ENCODE measurements at regions not wholly inside any gene's neighbourhood (a gene's known extent, or its start where the extent isn't known, plus 50 kb on each side); places are given as distances from the start of the nearest gene placed in this dataset.

DNA sequence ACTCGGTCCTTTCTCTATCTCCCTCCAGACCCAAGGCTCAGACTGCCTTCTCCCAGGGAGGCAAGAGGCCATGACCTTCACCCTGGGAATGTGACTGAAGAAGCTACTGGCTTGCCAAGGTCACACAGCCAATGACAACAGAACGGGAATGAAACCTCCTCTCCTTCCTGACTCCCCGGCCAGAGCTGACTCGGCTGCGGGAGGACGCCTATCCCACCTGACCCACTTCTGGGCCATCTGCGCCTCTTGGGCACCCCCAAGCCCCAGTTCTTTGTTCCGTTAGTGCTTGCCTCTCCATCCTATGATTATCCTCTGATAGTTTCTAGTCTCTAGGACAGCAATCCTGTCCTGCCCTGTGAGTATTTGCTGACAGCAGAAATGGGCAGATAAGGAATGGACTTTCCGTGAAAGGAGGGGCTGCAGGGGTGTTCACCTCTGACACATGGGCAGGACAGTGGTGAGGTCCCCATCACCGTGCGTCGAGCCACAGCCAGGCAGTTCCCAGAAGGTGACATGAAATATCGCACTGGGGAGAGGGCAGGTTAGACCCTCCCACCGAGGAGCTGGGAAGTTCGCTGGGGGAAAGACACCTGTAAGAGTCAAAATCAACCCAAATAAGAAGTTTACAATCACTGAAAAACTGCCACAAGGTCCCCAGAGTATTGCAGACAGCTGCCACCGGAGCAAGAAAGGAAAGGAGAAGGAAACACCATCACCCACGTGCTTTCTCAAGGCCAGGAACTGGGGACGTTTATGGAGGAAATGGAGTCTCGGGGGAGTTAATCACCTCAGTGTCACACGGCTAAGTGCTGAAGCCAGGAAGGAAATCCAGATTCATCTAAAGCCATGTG is 63.0 kb downstream of the INSIG1 start:
- DNase-seq = no peak

DNA sequence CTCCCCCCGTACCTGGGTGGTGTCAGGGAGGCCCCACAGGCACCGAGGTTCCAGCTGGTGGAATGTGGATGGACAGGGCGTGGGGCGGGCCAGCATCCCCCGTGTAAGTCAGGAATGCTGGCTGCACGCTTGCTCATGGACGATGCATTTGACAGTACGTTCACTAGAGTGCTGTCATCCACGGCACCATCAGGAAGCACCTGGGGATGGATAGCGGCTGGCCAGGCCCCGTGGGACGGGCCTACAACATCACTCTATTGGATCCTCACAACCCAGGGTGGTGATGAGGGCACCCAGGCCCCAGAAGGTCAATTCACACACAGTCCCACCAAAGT is 63.6 kb downstream of the INSIG1 start:
- DNase-seq = no peak

DNA sequence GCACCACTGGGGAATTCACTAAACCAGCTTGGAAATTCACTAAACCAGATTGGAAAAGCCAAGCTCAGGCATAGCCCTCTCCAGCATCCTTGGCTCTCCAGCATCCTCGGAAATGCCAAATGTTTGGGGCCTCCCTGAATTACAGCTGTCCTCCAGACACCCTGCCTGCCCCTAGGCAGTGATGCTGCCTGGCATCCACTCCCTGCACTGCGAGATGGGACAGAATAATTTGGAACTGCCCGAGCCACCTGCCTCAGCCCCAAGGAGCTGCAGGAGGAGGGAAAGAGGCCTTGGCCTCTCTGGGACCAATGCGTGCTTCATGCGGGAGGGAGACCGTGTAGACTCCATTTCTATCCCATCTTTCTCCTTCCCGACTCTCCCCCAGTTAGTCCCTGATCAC is 64.3 kb downstream of the INSIG1 start:
- no peak for DNase-seq

DNA sequence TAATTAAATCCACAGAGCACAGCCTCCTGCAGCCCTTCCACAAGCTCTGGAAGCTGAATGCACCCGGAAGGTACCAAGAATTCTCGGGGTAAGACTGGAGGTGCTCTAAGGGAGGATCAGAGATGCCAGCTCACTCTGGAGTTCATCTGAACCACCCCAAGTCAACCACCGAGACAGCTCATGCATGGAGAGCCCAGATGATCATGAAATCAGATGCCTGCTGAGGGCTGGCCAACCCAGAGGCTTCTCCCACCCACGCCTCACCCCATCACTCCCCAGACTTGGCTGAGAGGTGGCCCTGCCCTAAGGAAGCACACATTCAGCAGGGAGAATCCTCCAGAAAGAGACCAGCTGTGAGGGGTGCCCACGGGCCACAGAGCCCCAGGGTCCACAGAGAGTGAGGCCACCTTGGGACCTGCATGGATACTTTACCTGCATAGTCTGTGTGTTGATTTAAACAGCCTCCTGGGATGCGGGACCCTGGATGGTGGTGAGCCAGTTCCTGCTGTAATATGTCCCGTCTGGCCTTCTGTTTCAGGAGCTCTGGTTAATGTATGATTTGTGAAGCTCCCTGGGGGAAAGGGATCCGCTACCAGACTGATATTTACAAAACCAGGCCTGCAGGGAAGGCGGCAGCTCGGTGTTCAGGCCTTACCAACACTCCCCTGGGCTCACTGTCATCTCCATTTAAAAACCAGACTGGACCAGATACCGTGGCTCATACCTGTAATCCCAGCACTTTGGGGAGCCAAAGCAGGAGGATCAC is 64.9 kb downstream of the INSIG1 start:
- DNase-seq = no peak

DNA sequence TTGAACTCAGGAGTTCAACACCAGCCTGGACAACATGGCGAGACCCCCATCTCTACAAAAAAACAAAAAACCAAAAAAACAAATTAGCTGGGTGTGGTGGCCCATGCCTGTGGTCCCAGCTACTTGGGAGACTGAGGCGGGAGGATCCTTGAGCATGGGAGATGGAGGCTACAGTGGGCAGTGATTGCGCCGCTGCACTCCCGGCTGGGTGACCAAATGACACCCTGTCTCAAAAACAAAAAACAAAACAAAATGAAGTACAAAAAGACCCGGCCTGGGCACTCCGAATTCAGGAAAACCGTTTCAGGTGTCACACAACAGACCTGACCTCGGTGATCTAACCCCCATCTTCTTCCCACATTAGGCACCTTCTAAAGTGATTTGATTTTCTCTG is 65.5 kb downstream of the INSIG1 start:
- DNase-seq = no peak

DNA sequence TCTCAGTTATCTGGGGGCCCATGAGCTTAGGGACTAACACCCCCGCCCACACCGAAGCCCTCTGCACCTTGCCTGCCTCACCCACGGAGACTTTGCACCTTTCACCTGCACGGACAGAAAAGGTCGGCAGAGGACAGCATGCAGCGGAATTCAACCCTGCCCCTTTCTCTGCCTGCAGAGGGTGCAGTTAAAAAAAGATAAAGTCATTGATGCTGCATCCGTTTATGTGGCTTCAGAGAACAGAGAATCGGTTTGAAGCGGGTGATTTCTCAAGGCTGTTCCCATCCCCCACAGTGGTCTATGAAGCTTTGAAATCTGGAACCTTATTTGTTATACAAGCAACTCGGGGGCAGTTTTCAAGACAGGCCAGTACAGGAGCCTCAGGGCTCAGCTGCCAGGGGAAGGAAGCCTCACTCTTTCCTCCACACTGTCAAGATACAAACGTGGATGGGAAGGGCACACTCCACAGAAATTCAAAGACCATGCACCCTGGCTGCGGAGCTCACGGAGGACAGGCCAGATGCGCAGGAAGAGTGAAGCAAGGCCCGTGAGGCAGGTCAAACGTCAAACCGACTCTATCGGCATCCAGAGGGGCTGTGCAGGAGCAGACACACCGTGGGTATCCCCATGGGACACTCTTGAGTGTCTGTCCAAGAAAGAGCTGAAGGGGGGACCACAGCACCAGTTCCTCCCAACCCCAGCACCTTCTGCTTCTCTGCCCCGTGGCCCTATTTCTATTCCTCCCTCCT is 66.3 kb downstream of the INSIG1 start:
- DNase-seq = no peak

DNA sequence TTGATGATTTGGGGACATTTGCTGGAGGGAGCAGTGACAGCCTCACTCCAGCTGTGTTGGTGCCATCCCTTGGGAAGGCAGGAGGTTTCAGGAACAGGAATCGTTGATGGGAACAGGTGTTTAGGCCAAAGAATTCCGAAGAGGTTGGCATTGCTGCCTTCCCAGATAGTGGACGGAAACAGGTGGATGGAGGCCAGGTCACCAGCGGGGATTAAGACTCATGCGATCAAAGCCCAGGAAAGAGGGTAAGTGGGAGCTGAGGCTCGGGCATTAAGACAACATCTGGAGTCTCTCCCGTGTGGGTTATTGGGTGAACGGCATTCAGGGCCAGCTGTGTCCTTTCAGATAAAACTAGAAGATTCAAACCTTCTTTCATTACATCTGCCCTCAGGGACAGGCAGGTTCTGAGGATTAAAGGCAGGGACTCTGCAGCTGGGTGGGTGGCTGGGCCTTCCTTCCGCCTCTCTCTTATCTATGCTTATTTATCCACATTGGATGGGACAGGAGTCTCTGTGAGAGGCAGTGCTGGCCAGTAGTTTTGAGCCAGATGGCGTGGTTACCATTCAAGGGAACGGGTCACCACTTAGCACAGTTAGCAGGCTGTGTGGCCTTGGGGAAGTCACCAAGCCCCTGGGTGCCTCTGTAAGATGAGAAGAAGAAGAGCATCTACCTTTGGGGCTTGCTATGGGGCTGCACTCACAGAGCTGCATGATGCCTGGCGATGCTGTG is 67.6 kb downstream of the INSIG1 start:
- no peak for DNase-seq

DNA sequence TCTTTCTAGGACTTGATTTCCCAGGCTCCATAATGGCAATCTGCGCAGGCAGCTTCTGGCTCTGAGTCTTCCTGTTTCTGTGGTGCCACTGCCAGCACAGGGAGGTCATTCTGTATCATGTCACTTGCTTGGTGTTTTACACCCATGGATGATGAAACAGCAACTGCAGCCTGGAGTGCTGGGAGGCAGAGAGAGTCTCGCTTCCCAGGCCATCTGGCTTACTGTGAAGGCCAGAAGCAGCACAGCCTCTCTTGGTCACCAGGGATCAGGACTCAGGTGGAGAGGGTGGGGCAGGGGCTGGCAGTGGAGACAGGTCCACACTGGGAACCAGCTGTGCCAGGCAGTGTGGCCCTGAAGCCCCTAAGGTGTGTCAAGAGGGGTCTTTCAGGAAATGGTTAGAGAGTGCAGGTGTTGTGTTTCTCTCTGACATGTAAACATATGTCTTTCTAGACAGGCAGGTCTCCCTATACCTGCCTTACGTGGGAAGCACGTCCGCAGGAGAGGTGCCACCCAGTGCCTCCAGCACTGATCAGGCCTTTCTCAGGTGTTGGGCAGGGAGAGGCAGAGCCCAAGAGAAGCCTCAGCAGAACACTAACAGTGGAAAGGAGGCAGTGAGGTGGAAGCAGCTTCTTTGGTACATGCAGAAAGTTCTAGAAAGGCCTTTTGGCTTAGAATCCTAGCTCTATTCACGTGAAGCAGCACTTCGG is 71.4 kb downstream of the INSIG1 start:
- DNase-seq = no peak

DNA sequence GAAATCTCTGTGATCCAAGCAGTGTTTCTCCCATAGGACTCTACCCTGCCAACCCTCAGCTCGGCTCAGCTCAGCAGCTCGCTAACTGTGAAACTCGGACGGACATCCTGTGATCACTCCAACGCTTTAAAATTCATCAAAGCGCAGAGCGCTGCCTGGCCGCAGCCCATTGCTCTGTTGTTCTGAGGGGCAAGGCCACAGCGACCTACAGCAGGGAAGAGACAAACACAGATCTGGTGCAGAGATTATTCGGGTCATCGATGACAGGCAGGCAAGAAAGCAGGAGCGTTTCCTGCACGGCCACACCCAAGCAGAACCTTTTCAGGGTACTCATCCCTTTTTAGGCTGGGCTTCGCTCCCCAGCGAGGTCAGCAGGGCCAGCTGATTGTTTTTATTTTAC is 72.1 kb downstream of the INSIG1 start:
- DNase-seq = no peak

DNA sequence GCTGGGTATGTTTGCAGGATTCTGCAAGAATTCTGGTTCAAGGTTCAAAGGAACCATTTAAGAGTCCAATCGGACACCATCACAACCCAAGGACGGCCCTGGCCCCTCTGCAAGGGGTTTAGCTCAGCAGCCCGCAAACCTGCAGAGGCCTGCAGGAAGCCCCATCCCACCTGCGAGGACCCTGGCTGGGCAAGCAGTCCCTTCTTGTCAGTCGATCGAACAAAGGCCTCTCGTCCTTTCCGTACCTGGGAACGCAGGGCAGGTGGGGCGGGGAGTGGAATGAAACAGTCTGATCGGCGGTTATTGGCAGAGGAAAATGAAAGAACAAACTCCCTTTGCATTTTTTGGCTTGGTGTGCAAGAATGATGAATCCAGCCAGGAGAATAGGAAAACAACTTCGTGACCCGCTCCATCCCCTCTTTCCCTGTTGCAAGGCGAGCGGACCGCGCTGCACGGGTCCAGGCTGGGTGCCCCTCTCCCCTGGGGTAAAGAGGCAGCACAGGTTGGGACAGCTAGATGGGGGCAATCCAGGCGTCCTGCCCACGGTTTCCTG is 73.7 kb downstream of the INSIG1 start:
- no peak for DNase-seq

DNA sequence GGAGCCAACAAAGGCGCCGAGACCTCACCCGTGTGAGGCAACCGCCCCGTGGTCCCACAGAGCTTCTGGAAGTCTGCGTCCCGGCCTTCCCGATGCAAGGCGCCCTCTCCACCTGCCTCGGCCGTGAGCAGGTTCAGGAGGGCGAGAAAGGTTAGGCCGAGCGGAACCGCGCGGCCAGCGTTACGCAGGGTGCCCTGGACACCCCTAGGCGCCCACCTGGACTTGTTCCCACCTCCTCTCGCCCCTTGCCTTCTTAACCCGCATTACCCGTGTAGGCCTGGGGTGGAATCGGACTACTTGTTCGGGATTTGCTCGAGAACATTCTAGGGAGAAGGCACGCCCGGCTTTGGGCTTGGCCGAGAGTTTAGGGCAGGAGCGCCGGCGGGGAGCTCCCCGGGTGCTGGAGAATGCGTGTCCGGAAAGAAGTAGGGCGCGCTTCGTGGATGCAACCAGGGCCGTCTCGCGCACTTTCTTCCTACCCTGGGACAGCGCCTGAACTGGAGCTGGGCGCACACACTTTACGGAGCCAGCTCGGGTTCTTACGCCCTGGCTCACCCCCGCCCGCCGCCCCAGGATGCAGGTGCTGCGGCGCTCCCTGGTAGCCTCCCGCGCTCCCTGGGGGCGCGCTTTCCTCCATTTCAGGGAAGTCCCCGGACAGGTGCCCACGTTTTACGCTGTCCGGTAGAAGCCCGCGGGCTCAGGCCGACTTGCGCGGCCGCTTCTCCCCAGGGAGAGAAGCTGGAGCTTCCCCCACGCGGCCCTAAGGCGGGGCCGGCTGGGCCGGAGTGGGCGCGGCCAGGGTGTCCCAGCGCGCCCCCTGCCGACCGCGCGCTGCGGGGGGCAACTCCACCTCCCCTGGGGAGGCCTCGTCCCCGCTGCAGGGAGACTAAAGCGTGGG is 74.5 kb downstream of the INSIG1 start:
- no peak for DNase-seq

DNA sequence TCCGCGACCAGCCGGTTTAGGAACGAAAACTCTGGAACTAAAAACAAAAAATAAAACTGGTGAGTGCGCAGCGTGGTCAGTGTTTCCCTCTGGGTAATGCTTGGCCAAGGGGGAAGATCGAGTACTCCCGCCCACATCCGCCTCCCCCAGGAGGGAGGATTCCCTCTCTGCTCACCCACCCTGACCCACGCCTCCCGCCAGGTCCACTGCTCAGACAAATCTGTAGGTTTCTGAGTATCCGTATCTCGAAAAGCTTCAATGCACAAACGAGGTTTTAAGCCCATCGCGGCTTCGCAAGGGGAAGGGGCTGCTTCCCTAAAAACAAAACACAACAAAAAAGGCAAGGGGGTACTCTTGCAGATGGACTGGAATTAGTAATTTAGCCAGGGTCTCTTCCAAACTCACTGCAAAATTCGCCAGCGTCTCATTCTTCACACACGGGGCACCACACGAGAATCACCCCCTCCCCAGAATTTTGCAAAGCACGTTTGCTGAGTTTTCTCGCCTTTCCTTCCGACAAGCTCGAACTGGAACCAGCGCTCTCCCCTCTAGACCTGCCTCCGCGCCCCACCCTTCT is 75.2 kb downstream of the INSIG1 start:
- DNase-seq = no peak

DNA sequence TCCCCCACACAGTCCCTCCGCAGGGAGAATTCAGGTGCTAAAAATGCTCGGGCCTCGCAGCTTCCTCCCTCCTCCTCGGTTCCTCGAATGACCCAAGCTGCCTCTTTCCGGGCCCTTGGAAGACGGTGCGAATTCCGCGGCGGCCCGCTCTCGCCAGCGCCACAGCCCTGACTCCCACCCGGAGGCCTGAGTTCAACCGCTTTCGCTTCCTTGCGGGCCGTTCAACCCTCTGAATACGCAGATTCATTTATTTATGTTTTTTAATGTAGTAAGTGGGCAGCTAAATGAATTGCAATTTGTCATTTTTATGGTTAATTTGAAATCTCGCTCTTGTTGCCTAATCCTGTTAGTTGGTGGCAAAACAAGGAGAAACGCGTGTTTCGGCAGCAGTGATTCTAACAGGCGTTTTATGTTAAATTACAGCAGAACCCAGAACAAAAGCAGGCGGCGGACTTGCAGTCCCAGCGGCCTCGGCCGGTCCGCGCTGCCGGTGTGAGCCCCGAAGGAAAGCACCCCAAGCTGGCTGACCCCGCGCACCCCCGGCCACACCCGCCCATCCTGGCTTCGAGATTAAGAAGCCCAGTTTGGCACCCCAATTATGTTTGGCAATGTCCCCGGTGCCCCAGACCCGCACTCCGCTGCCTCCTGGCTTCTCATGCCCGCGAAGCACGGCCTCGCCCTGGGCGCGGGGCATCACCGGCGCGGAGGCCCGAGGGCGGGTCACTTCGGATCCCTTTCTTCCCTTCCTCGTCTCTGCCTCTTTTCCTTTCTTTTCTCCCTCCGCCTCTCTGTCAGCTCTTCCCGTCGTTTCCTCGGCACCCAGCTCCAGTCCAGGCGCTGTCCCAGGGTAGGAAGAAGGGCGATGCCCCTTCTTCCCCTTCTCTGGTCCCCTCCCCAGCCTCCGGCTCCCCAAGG is 75.9 kb downstream of the INSIG1 start:
- DNase-seq = no peak

DNA sequence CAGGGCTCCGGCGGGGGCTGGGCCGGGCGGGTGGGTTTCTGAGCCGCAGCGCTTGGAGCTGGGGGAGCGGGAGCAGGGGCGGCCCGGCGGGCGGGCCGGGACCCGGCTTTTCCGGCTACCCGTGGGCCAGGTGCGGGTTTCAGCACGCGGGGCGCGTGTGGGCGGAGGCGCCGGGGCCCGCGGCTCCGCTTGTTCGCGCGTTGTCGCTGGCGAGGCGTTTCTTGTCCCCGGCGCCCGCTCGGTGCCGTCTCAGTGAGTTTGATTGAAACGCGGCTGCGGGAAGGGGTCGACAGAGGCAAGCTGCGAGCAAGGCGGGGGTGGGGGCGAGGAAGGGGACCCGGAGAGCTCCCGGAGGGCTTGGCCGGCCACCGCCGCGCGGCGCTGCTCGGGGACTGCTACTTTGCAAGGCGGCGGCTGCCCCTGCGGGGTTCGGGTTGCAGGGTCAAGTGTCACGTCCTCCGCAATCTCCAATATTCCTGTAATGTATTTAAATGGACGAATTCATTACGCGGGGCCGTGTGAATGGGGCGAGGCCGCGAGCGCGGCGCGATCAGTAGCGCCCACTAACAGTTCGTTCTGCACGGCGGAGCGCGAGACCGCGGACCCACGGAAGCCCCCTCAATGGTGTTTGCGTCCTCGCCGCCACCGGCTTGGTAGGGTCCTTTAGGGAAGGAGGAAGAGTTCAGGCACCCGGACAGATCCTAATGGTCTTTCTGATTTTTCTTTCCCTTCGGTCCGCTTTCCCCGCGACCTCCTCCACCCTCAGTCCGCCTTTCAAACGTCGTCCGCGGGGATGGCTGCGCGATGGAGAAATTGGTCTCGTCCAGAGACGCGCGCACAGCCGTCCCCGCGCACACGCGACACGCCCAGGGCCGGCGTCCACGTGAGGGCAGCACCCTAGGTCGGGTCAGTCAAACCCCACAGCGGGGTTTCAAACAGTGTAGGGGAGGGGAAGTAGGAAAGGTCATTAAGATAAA is 76.9 kb downstream of the INSIG1 start:
- DNase-seq = no peak

DNA sequence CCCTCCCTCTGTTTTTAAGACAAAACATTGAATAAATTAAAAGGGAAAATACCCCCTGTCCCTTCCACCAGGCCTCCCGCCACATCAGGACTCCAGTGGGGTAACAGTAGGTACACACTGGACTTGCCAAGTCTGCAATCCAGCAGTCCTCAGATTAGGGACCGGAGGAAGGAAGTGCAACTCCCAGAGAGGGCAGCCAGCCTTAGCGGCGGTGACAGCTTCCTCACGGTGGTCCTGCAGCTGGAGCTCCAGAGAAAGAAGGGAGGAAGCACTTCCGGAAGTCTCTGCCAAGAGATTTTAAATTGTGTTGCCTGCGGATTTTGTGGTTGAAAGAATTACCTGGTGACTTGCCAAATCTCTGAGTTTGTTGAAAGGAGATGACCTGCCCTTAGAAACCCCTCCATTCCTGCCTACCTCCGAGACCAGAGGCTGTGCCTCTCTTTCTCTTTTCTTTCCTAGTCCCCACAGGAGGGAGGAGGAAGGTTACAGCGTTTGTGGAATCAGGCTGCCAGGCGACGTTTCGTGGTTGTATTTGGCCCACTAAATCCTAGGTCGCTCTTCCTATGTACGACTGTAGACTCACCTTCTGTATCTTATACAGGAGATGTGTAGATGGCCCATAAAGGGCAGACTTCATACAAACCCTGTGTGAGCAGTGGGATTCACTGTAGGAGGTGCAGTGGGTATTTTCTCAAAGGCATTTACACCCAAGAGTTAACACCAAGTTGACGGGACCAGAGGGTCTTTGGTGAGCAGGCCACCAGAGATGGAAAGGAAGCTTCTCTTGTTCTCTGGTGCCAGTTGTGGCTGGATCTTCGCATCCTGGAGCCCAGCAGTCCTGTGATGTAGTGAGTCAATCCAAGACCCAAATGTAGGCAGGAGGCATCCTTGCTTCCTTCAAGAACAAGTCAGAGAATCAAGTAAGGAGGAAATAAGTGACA is 77.9 kb downstream of the INSIG1 start:
- no peak for DNase-seq

DNA sequence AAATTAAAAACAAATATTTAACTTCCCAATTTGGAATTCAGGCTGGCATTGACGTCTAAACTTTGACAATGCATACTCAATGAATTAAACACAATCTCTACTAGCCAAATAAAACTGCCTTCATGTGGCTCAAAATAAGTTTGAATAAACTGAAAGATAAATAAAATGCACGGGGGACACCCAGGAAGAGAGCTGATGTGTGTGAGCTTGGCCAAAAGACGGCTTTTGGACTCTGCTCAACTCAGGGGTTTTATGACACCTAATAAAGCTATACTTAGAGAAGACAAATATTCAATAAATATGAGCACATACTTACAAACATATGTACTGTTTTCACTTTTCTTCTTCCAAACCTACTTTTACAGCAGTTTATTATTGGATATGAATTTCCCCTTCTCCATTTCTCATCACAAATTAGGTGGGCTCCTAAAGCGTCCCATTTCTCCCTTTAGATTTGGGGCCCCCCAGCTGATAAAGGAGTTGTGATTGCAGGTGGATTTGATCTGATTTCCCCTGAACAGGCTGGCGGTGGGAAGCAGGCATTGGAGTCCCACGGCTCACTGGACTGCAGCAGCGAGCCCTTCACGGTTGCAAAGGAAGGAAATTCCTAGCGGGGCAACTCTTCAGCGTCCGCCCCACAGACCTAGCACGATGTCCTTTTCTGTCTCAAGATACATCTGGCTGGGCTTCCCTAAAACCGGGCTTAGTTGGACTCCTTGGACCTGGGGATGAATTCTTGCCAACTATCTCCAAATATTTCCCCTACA is 79.6 kb downstream of the INSIG1 start:
- DNase-seq = no peak

Measured in activated CD4-positive, alpha-beta T cell treated with anti-CD3 and anti-CD28 coated beads for 48 hours (primary cell).